SK-N-SH treated with all-trans-retinoic acid at 6 μM for 48 hours (cell line): ENCODE measurements at regions not wholly inside any gene's neighbourhood (a gene's known extent, or its start where the extent isn't known, plus 50 kb on each side); places are given as distances from the start of the nearest gene placed in this dataset.

ENCODE experiments used
- ATAC-seq: fragments of 200-7000 bp; cut with Tn5 transposase; 3 replicates; pipeline ENCODE4 v1.9.1; 2020; ENCODE audit warnings: mild to moderate bottlenecking, moderate library complexity
- BACH2 ChIP-seq: fragments of 250-450 bp; sonication (Bioruptor Pico); IDR thresholded peaks from 2 replicates; pipeline ENCODE4 v1.9.0; 2021; ENCODE audit warnings: mild to moderate bottlenecking, borderline replicate concordance
- CSDC2 ChIP-seq: fragments of 250-450 bp; sonication (Bioruptor Pico); IDR thresholded peaks from 2 replicates; pipeline ENCODE4 v1.5.0; 2020; ENCODE audit warnings: mild to moderate bottlenecking, moderate library complexity
- GLIS3 ChIP-seq: fragments of 250-450 bp; sonication (Bioruptor Pico); IDR thresholded peaks from 2 replicates; pipeline ENCODE4 v1.5.0; 2020; ENCODE audit warnings: mild to moderate bottlenecking, moderate library complexity
- ISL1 ChIP-seq: fragments of 250-450 bp; sonication (Bioruptor Pico); IDR thresholded peaks from 2 replicates; pipeline ENCODE4 v2.1.2; 2022; ENCODE audit warnings: mild to moderate bottlenecking, moderate library complexity
- OSR1 ChIP-seq: fragments of 250-450 bp; sonication (Bioruptor Pico); IDR thresholded peaks from 2 replicates; pipeline ENCODE4 v1.8.0; 2022; ENCODE audit warnings: moderate library complexity, mild to moderate bottlenecking, inconsistent platforms
- PATZ1 ChIP-seq: fragments of 250-450 bp; sonication (Bioruptor Pico); IDR thresholded peaks from 2 replicates; pipeline ENCODE4 v1.8.0; 2020; ENCODE audit warnings: mild to moderate bottlenecking, moderate library complexity, borderline replicate concordance
- POU6F1 ChIP-seq: fragments of 250-450 bp; sonication (Bioruptor Pico); IDR thresholded peaks from 2 replicates; pipeline ENCODE4 v1.8.0; 2021; ENCODE audit warnings: low read depth, mild to moderate bottlenecking, moderate library complexity, borderline replicate concordance
- SNAI2 ChIP-seq: fragments of 250-450 bp; sonication (Bioruptor Pico); IDR thresholded peaks from 2 replicates; pipeline ENCODE4 v1.5.0; 2020; ENCODE audit warnings: mild to moderate bottlenecking, moderate library complexity
- TOX ChIP-seq: fragments of 250-450 bp; sonication (Bioruptor Pico); IDR thresholded peaks from 2 replicates; pipeline ENCODE4 v1.8.0; 2021; ENCODE audit warnings: mild to moderate bottlenecking, moderate library complexity, borderline replicate concordance
- ZC3H10 ChIP-seq: fragments of 250-450 bp; sonication (Bioruptor Pico); IDR thresholded peaks from 2 replicates; pipeline ENCODE4 v1.5.1; 2021; ENCODE audit warnings: mild to moderate bottlenecking, moderate library complexity
- ZFP3 ChIP-seq: fragments of 250-450 bp; sonication (Bioruptor Pico); IDR thresholded peaks from 2 replicates; pipeline ENCODE4 v1.5.0; 2020; ENCODE audit warnings: mild to moderate bottlenecking, moderate library complexity
- ZNF70 ChIP-seq: fragments of 450-650 bp; formaldehyde crosslinking; IDR thresholded peaks from 2 replicates; pipeline ENCODE4 v1.5.0; 2020; ENCODE audit warnings: mild to moderate bottlenecking, moderate library complexity
- ZNF8 ChIP-seq: fragments of 450-650 bp; formaldehyde crosslinking; IDR thresholded peaks from 2 replicates; pipeline ENCODE4 v1.5.0; 2020; ENCODE audit warnings: mild to moderate bottlenecking, moderate library complexity
- TF ChIP-seq, protein P1 (sequence below): fragments of 250-450 bp; sonication (Bioruptor Pico); IDR thresholded peaks from 2 replicates; pipeline ENCODE4 v1.5.1; 2020; ENCODE audit warnings: low read depth, mild to moderate bottlenecking, moderate library complexity

GRCh38 chr16:87249425-87249824, 67.8 kb downstream of the C16orf95 start:
- ATAC-seq, result no peak
- TF ChIP-seq ZNF8 (no peak), OSR1 (no peak), ZC3H10 (CRISPR knock-in tag) (no peak), ZFP3 (CRISPR knock-in tag) (no peak), GLIS3 (no peak), PATZ1 (CRISPR knock-in tag) (no peak), ZNF70 (CRISPR knock-in tag) (no peak), SNAI2 (CRISPR knock-in tag) (no peak), CSDC2 (no peak)
- TF ChIP-seq, all 23 proteins: peak for 0

GRCh38 chr16:87250431-87250960, 66.7 kb downstream of the C16orf95 start:
- no peak for ATAC-seq
- no peak for TF ChIP-seq ISL1
- TF ChIP-seq ZNF8, result no peak
- TF ChIP-seq ZC3H10 (CRISPR knock-in tag), result no peak
- no peak for TF ChIP-seq BACH2 (CRISPR knock-in tag)
- TF ChIP-seq TOX (CRISPR knock-in tag), result no peak
- no peak for TF ChIP-seq OSR1
- TF ChIP-seq, all 23 proteins: peak for 0

DNA sequence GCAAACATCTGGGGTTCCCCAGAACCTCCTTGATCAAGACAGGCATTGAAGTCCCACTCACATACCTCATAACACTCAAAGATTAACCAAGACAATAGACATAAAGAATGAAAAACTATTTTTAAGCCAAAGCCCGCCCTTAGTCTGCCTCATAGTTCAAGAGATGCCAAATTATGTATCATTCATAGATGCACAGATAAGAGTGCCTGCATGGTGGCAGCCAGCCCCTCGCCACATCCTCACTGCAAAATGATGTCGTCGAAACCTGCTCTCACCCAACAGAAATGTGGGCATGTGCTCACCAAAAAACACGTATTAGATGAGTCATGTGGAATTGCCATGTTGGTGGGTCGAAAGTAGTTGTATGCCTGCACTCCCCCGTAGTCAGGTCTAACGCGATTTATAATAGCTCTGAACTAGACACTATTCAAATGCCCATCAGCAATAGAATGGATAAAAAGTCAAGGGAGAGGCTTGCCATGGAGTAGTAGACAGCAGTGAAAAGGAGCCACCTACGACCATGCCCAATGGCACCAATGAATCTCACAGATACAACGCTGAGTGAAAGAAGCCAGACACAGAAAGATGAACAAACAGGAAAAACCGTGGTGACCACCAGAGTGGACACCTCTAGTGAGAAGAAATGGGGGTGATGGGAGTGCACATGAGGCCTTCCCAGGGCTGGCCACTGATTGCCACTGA, 64.8 kb downstream of the C16orf95 start:
- TF ChIP-seq SNAI2 (CRISPR knock-in tag) (no peak), POU6F1 (CRISPR knock-in tag) (no peak), OSR1 (no peak), ZNF8 (no peak)
- TF ChIP-seq, protein P1, sequence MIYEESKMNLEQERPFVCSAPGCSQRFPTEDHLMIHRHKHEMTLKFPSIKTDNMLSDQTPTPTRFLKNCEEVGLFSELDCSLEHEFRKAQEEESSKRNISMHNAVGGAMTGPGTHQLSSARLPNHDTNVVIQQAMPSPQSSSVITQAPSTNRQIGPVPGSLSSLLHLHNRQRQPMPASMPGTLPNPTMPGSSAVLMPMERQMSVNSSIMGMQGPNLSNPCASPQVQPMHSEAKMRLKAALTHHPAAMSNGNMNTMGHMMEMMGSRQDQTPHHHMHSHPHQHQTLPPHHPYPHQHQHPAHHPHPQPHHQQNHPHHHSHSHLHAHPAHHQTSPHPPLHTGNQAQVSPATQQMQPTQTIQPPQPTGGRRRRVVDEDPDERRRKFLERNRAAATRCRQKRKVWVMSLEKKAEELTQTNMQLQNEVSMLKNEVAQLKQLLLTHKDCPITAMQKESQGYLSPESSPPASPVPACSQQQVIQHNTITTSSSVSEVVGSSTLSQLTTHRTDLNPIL (CRISPR knock-in tag), result no peak

More for the DNA sequence above, 64.8 kb downstream of the C16orf95 start:
- ATAC-seq, result no peak
